ENCODE measurements at regions not wholly inside any gene's neighbourhood (a gene's known extent, or its start where the extent isn't known, plus 50 kb on each side); places are given as distances from the start of the nearest gene placed in this dataset.
A peak's percentile ranks its signal among the peaks of the same experiment; 100 is the strongest.
"Not testable (repeated sequence)": the region's sequence is repeated elsewhere in the genome, so short reads cannot be mapped to it uniquely, and the experiment has no call there.

- DNase-seq, result no peak
These were observed 697.5 kb upstream of the PCDH20 start for GRCh38 chr13:62113179-62113578.

GRCh38 chr13:62110079-62110478 is 694.4 kb upstream of the PCDH20 start:
- DNase-seq, result no peak

DNA sequence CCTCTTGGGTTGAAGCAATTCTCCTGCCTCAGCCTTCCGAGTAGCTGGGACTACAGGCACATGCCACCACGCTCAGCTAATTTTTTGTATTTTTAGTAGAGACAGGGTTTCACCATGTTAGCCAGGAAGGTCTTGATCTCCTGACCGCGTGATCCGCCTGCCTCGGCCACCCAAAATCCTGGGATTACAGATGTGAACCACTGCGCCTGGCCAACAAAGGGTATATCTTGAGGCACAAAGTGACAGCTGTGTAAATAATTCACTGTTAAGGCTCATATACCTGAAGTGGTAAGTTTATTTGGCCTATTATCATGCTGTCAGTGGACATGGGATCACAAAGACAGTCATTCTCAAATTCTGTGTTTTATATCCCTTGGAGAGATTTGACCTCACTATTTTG is 688.5 kb upstream of the PCDH20 start:
- DNase-seq, result not testable (repeated sequence)

DNA sequence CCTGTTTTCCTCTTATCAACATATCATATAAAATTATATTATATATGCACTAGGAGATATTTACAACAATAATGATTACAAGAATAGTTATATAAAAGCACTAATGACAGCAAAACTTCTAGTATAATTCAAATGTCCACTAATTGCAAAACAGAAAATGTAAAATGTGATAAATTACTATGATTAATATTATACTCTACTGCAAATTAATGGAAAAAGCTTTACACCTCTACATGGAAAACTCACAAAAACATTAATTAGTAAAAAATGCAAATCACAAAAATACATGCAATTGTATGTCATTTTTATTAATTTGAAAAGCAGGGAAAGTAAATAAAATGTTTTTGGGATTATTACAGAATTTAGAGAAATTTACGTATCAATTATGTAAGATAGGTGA is 681.0 kb upstream of the PCDH20 start:
- no peak for DNase-seq

DNA sequence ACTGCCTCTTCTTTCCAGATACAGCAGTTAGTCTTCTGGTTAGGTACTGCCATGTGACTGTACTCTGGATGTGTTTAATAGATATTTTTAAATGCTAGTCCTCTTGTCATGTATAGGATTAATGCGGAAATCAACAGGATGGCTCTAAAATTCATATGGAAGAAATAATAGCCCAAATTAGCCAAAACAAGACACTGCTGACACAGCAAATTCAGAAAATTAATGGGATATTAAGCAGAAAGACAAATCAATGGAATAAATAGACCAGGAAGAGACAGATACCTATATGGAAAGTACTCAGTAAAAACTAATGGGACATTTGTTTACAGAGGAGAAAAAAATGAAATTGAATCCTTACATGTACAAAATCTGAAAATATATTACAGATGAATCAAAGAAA is 679.3 kb upstream of the PCDH20 start:
- no peak for DNase-seq

- DNase-seq, result no peak
These were observed 678.5 kb upstream of the PCDH20 start for GRCh38 chr13:62093984-62094780.

DNA sequence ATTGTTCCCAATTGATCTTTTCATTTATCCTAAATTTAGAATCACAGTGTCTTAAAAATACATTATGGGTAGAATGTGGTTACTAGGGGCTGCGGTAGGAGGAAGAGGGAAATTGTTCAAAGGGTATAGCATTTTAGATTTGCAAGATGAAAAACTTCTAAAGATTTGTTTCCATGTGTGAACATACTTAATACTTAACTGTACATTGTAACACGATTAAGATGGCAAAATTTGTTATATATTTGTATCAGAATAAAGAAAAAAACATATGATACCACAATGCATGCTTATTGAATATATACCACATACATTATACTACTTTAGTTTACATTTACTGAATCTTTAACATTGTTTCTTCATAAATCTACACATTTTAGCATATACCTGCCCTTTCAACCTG is 677.3 kb upstream of the PCDH20 start:
- DNase-seq, result no peak

- no peak for DNase-seq
These were observed 676.9 kb upstream of the PCDH20 start for GRCh38 chr13:62092536-62092935.

DNA sequence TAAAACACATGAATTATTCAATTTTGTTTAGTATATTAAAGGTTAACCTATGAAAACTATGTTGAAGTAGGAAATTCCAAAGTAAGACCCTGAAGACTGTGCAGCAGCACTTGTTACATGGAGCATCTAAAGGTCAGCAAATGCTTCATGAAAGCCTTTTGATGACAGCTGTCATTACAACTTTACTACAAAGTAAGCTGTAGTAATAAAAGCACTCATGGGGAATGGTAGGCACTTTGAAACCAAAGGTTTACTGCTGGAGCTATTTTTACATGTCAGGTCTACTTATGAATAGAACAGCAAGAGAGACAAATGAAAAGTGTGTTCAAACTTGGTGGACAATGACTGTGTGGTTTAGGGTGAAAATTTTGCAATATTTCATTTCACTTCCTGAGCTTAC is 672.5 kb upstream of the PCDH20 start:
- DNase-seq, result no peak

GRCh38 chr13:62087124-62087523 is 671.5 kb upstream of the PCDH20 start:
- no peak for DNase-seq

DNA sequence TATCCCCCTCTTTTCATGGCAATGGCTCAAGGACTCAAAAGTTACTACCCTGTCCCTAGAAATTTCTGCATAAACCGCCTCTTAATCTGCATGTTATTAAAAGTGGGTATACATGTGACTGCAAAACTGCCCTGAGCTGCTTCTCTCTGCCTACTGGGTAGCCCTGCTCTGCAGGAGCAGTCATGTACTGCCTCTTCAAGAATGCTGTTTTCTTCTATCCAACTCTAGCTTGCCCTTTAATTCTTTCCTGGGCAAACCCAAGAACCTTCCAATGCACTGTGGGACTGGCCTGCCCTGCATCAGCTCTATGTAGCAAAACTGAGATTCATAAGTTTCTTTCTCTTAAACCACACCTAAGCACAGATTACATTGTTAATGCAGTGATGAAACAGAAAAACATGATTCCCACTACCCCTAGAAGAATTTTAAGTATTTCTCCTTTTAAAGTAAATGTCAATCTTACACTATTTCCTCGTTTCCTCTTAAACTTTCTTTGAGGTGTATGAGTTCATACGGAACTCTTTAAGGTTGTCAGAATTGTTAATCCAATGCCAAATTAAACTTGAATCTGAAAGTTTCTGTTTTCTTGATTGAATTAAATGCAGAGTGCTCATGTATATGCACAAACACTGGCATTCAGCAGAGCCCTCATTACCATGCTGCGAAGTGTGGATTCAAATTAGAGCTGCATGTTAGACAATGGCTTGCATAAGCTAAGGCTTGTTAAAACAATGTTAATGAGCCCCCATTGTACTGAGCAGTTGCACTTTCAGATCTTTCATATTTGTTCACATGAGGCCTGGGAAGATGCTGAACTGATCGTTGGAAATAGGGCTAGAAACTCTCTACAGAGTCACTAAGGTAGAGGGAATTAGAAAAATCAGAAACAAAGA is 669.9 kb upstream of the PCDH20 start:
- no peak for DNase-seq

DNA sequence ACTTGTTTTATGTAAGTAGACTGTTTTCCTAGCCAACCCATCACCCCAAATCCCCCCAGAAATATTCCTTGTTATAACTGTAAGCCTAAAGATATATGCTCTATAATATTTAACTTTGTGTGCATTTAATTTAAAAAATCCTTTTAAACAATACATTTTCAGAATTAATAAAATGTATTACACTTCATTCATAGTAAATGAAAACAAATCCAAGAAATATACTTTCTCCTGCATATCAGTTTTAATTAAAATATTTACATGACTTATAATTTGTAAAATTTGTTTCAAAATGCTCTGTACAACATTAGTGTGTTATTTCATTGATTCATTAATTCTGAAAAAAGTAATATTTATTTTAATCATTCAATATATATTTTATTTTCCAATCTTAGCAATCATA is 669.1 kb upstream of the PCDH20 start:
- no peak for DNase-seq

- DNase-seq, result no peak
These were observed 652.2 kb upstream of the PCDH20 start for GRCh38 chr13:62067821-62068220.

GRCh38 chr13:62065016-62065415 is 649.4 kb upstream of the PCDH20 start:
- DNase-seq, result peak; percentile 5 to 9

GRCh38 chr13:62061751-62062150 is 646.1 kb upstream of the PCDH20 start:
- DNase-seq, result no peak

DNA sequence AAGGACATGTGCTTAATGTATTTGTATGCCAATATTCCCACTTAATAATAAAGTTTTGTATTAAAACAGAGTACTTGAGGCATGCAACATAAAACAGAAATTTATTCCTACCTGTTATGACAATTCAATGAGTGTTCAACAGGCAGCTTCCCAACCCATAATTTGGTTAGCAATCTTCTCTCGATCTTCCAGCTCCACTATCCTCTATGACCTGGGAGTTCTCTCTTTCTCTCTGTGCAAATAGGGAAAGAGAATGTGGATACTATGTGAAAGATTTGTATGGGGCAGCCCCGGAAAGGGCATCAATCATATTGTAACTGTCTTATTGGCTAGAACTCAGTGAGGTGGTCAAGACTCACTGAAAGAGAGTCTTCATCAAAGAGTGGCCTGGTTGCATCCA is 644.9 kb upstream of the PCDH20 start:
- DNase-seq, result no peak

DNA sequence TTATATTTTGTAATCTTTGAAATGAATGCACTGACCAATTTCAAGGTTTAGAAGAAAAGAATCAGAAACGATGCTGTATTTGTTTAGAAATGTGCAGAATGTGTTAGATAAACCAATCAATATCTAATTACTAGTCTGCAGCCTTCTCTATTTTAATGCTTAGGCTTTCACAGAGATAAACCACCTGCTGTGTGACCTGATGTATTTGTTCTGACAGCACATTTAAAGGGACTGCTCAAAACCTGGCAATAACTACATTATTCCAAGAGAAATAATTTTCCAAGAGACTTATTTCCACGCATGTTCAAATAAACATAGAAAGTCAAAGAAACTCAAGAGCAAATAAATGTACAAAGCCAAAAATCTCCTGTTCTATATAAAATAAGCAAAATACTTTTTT is 641.6 kb upstream of the PCDH20 start:
- no peak for DNase-seq

GRCh38 chr13:62049992-62050391 is 634.3 kb upstream of the PCDH20 start:
- DNase-seq, result no peak

DNA sequence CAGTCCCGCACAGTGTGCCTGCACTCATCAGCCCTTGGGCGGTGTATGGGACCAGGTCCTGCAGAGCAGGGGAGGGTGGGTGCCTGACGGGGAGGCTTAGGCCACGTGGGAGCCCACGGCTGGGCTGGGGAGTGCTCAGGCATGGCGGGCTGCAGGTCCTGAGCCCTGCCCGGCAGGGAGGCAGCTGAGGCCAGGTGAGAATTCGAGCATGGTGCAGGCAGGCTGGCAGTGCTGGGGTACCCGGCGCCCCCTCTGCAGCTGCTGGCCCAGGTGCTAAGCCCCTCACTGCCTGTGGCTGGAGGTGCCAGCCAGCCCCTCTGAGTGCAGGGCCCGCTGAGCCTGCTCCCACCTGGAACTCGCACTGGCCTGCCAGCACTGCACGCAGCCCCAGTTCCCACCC is 630.9 kb upstream of the PCDH20 start:
- no peak for DNase-seq

DNA sequence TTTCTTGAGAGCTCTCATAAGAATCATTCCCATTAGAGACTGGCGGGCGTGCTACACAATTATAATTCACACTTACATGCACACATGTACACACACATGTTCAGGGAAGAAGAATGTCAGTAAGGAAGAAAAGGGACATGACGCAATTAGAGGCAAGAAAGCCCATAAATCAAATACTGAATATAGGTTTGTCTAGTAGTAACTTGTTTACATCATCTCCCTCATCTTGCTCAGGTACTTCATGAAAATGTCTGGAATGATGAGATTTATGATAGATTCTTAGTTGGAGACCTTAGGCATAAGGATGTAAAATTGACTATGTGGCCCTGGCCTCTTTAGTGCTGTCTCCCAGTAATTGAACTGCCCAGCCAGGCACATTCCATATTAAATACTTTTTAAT is 628.0 kb upstream of the PCDH20 start:
- no peak for DNase-seq

DNA sequence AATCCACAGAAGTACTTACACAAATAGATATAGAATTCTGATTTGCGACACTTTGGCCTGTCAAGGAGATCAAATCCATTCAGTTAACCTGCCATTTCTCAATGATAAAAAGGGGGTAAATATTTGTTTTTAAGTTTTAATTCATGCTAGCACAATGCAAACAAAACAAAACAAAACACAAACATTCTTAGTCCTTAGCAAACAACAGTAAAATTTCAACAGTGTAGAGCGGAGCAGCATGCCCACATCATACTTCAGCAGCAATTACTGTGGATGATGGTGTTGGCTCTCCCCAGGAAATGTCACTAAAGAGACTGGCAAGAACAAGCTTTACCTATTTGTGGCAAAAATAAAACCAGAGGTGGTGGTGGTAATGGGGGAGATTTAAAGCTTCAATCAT is 625.2 kb upstream of the PCDH20 start:
- no peak for DNase-seq

DNA sequence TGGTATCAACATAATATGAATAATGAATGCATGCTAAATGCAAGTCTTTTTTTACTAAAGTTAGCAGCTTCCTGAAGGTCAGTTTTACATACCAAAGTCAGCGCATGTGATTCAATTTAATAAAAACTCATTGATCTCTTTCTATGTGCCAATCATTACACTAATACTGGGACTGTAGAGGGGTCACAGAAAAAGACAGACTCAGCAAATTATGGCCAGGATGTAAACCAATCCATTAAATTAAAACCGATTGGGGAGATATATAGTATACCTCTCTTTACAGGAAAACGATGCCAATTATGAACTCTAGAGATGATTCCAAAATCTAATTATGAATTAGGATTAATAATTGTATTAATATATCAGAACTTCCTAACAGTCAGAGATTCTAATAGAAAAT is 624.4 kb upstream of the PCDH20 start:
- no peak for DNase-seq

- DNase-seq, result no peak
These were observed 622.6 kb upstream of the PCDH20 start for GRCh38 chr13:62038214-62038613.
